MG63 (cell line): ENCODE measurements at regions not wholly inside any gene's neighbourhood (a gene's known extent, or its start where the extent isn't known, plus 50 kb on each side); places are given as distances from the start of the nearest gene placed in this dataset.
A peak's percentile ranks its signal among the peaks of the same experiment; 100 is the strongest.

ENCODE experiments used
- DNase-seq: peaks from one replicate; pipeline ENCODE4 v3.0.0-alpha.2; 2020
- H3K27me3 ChIP-seq: fragments of 250-450 bp; sonication (Bioruptor Pico); 2 replicates; pipeline ENCODE4 v1.5.1; 2020; ENCODE audit warnings: mild to moderate bottlenecking, moderate library complexity
- H3K36me3 ChIP-seq: fragments of 250-450 bp; sonication (Bioruptor Pico); 2 replicates; pipeline ENCODE4 v1.5.1; 2020; ENCODE audit warnings: mild to moderate bottlenecking, moderate library complexity
- H3K4me3 ChIP-seq: fragments of 250-450 bp; sonication (Bioruptor Pico); 2 replicates; pipeline ENCODE4 v1.5.1; 2020; ENCODE audit warnings: mild to moderate bottlenecking, moderate library complexity
- H3K9me3 ChIP-seq: fragments of 250-450 bp; sonication (Bioruptor Pico); 2 replicates; pipeline ENCODE4 v1.5.1; 2020; ENCODE audit warnings: mild to moderate bottlenecking, moderate library complexity

GRCh38 chr2:18820966-18821365 lies 231.6 kb upstream of the NT5C1B start:
- DNase-seq: no peak
- Histone ChIP-seq H3K9me3 (no peaks in the 10 kb centered on the region), H3K36me3 (no peaks in the 10 kb centered on the region)

GRCh38 chr2:18819566-18819965 lies 230.2 kb upstream of the NT5C1B start:
- no peaks in the 10 kb centered on the region for H3K27me3 ChIP-seq
- no peaks in the 10 kb centered on the region for H3K9me3 ChIP-seq
- DNase-seq: no peak
- no peaks in the 10 kb centered on the region for H3K36me3 ChIP-seq
- H3K4me3 ChIP-seq: no peak overlapping the region

More at GRCh38 chr2:18820966-18821365, 231.6 kb upstream of the NT5C1B start:
- Histone ChIP-seq H3K4me3 (no peak overlapping the region), H3K27me3 (no peaks in the 10 kb centered on the region)

GRCh38 chr2:18814387-18814786 lies 225.0 kb upstream of the NT5C1B start:
- Histone ChIP-seq H3K27me3 (no peaks in the 10 kb centered on the region), H3K4me3 (no peak overlapping the region), H3K9me3 (no peaks in the 10 kb centered on the region), H3K36me3 (no peaks in the 10 kb centered on the region)
- no peak for DNase-seq

- Histone ChIP-seq H3K9me3 (0 out of 2 replicates have a peak, but pooled peaks cover 2% of the 10 kb centered on the region), H3K36me3 (no peaks in the 10 kb centered on the region), H3K4me3 (no peak overlapping the region), H3K27me3 (no peaks in the 10 kb centered on the region)
- DNase-seq: no peak
Measured at GRCh38 chr2:18804536-18804935, 215.2 kb upstream of the NT5C1B start.

GRCh38 chr2:18803141-18803939 lies 214.0 kb upstream of the NT5C1B start:
- H3K9me3 ChIP-seq: 0 out of 2 replicates have a peak, but pooled peaks cover 2% of the 10 kb centered on the region
- H3K4me3 ChIP-seq: no peak overlapping the region
- DNase-seq: no peak
- no peaks in the 10 kb centered on the region for H3K27me3 ChIP-seq
- H3K36me3 ChIP-seq: no peaks in the 10 kb centered on the region

- H3K27me3 ChIP-seq: no peaks in the 10 kb centered on the region
- no peak for DNase-seq
- 0 out of 2 replicates have a peak, but pooled peaks cover 2% of the 10 kb centered on the region for H3K9me3 ChIP-seq
- no peaks in the 10 kb centered on the region for H3K36me3 ChIP-seq
- H3K4me3 ChIP-seq: no peak overlapping the region
Measured at GRCh38 chr2:18800240-18800971, 211.0 kb upstream of the NT5C1B start.

- no peak for DNase-seq
- Histone ChIP-seq H3K27me3 (no peaks in the 10 kb centered on the region), H3K36me3 (no peaks in the 10 kb centered on the region), H3K4me3 (no peak overlapping the region), H3K9me3 (0 out of 2 replicates have a peak, but pooled peaks cover 2% of the 10 kb centered on the region)
Measured at GRCh38 chr2:18799397-18799796, 210.0 kb upstream of the NT5C1B start.

- Histone ChIP-seq H3K4me3 (no peak overlapping the region), H3K9me3 (no peaks in the 10 kb centered on the region), H3K36me3 (no peaks in the 10 kb centered on the region), H3K27me3 (no peaks in the 10 kb centered on the region)
- no peak for DNase-seq
Measured at GRCh38 chr2:18797133-18797845, 207.9 kb upstream of the NT5C1B start.

GRCh38 chr2:18795906-18796305 lies 206.5 kb upstream of the NT5C1B start:
- DNase-seq: no peak
- H3K4me3 ChIP-seq: no peak overlapping the region
- H3K27me3 ChIP-seq: no peaks in the 10 kb centered on the region
- H3K9me3 ChIP-seq: no peaks in the 10 kb centered on the region
- no peaks in the 10 kb centered on the region for H3K36me3 ChIP-seq

- no peaks in the 10 kb centered on the region for H3K36me3 ChIP-seq
- no peaks in the 10 kb centered on the region for H3K9me3 ChIP-seq
- H3K27me3 ChIP-seq: no peaks in the 10 kb centered on the region
- DNase-seq: no peak
- no peak overlapping the region for H3K4me3 ChIP-seq
Measured at GRCh38 chr2:18792684-18793083, 203.3 kb upstream of the NT5C1B start.

- H3K9me3 ChIP-seq: no peaks in the 10 kb centered on the region
- no peaks in the 10 kb centered on the region for H3K36me3 ChIP-seq
- H3K4me3 ChIP-seq: no peak overlapping the region
- no peaks in the 10 kb centered on the region for H3K27me3 ChIP-seq
- DNase-seq: no peak
Measured at GRCh38 chr2:18792226-18792629, 202.9 kb upstream of the NT5C1B start.

GRCh38 chr2:18791172-18791797 lies 201.9 kb upstream of the NT5C1B start:
- no peaks in the 10 kb centered on the region for H3K9me3 ChIP-seq
- H3K36me3 ChIP-seq: no peaks in the 10 kb centered on the region
- H3K27me3 ChIP-seq: no peaks in the 10 kb centered on the region
- H3K4me3 ChIP-seq: no peak overlapping the region
- no peak for DNase-seq

- Histone ChIP-seq H3K9me3 (no peaks in the 10 kb centered on the region), H3K36me3 (no peaks in the 10 kb centered on the region), H3K27me3 (no peaks in the 10 kb centered on the region), H3K4me3 (no peak overlapping the region)
- no peak for DNase-seq
Measured at GRCh38 chr2:18790509-18791171, 201.3 kb upstream of the NT5C1B start.

- Histone ChIP-seq H3K4me3 (no peak overlapping the region), H3K36me3 (no peaks in the 10 kb centered on the region), H3K9me3 (no peaks in the 10 kb centered on the region), H3K27me3 (no peaks in the 10 kb centered on the region)
- DNase-seq: peak; percentile 4
Measured at GRCh38 chr2:18788592-18788991, 199.2 kb upstream of the NT5C1B start.

- no peaks in the 10 kb centered on the region for H3K36me3 ChIP-seq
- H3K27me3 ChIP-seq: no peaks in the 10 kb centered on the region
- no peak overlapping the region for H3K4me3 ChIP-seq
- no peaks in the 10 kb centered on the region for H3K9me3 ChIP-seq
- no peak for DNase-seq
Measured at GRCh38 chr2:18787726-18788125, 198.4 kb upstream of the NT5C1B start.

- Histone ChIP-seq H3K36me3 (no peaks in the 10 kb centered on the region), H3K27me3 (no peaks in the 10 kb centered on the region), H3K4me3 (no peak overlapping the region), H3K9me3 (no peaks in the 10 kb centered on the region)
- no peak for DNase-seq
Measured at GRCh38 chr2:18784245-18784644, 194.9 kb upstream of the NT5C1B start.
